ENCODE measurements at regions not wholly inside any gene's neighbourhood (a gene's known extent, or its start where the extent isn't known, plus 50 kb on each side); places are given as distances from the start of the nearest gene placed in this dataset.

- TF ChIP-seq EZH2 (IDR thresholded peaks at IDR 0.05) (no peak), POLR2AphosphoS5 (IDR thresholded peaks at IDR 0.05; ENCODE audit: borderline replicate concordance, low read depth, low read length) (no peak)
Measured at GRCh38 chr7:85289279-85289678, 102.4 kb upstream of the SEMA3D start.

All from SK-N-MC (cell line).